OCI-LY1 (cell line): ENCODE measurements at regions not wholly inside any gene's neighbourhood (a gene's known extent, or its start where the extent isn't known, plus 50 kb on each side); places are given as distances from the start of the nearest gene placed in this dataset.

Experiments used
- CTCF ChIP-seq: fragments of 200-600 bp; sonication (generic), shearing (Covaris generic); IDR thresholded peaks from 2 replicates; pipeline ENCODE4 v1.5.1; 2017; ENCODE audit warnings: mild to moderate bottlenecking, antibody characterized with exemption, low read length, moderate library complexity, mixed read lengths
- EZH2 ChIP-seq: fragments of 200-600 bp; sonication (generic), shearing (Covaris generic); IDR thresholded peaks from 2 replicates; pipeline ENCODE4 v1.8.0; 2017; ENCODE audit warnings: borderline replicate concordance, mixed run types, mild to moderate bottlenecking, antibody characterized with exemption, low read length, moderate library complexity, mixed read lengths

GRCh38 chr9:75448955-75449354 lies 360.6 kb downstream of the OSTF1 start:
- TF ChIP-seq CTCF (no peak), EZH2 (no peak)
